ENCODE measurements at regions not wholly inside any gene's neighbourhood (a gene's known extent, or its start where the extent isn't known, plus 50 kb on each side); places are given as distances from the start of the nearest gene placed in this dataset.
"Not testable (repeated sequence)": the region's sequence is repeated elsewhere in the genome, so short reads cannot be mapped to it uniquely, and the experiment has no call there.

DNA sequence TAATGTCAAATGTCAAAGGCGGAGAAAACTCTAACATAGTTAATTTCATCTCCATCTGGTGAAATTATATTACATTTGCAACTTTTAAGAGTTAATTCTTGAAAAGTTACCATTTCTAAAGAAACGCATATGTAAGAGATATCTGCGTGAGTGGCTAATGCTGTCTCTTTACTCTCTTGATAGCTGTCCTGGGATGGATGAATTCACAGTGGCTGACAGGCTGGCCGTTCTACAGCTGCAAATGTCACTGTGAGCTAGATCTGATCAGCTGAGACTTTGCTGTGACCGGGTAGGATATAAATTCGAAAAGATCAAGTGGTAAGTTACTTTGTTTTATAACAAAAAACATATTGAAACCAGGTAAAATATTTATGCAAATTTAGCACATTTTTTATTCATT, 557.1 kb upstream of the DDX18 start:
- DNase-seq: no peak

GRCh38 chr2:117269574-117269973, 544.9 kb upstream of the DDX18 start:
- no peak for DNase-seq

- no peak for DNase-seq
These were observed 542.9 kb upstream of the DDX18 start for GRCh38 chr2:117271631-117272030.

- DNase-seq: no peak
These were observed 541.4 kb upstream of the DDX18 start for GRCh38 chr2:117273009-117273671.

DNA sequence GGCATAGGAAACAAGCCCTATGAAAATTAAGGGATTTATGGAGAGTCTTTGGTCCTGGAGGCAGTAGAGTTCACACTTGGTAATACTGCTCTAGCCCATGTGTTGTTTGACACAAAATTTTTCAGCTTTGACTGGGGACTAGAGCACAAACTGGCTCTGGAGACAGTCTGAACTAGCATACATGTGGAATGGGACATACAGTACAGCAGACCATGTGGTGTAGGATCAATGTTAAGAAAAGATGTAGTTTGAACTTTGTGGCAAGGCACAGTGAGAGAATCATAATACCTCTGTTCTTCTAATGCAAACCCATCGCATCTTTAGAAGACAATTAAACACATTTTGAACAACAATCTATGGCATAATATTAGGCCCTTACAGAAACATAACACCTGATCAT, 521.5 kb upstream of the DDX18 start:
- no peak for DNase-seq

- DNase-seq: no peak
These were observed 515.0 kb upstream of the DDX18 start for GRCh38 chr2:117299451-117299850.

- no peak for DNase-seq
These were observed 505.4 kb upstream of the DDX18 start for GRCh38 chr2:117308861-117309770.

GRCh38 chr2:117321816-117322215, 492.7 kb upstream of the DDX18 start:
- no peak for DNase-seq

- DNase-seq: no peak
These were observed 491.2 kb upstream of the DDX18 start for GRCh38 chr2:117323331-117323730.

- DNase-seq: no peak
These were observed 483.9 kb upstream of the DDX18 start for GRCh38 chr2:117330641-117331040.

GRCh38 chr2:117335967-117336366, 478.5 kb upstream of the DDX18 start:
- DNase-seq: no peak

DNA sequence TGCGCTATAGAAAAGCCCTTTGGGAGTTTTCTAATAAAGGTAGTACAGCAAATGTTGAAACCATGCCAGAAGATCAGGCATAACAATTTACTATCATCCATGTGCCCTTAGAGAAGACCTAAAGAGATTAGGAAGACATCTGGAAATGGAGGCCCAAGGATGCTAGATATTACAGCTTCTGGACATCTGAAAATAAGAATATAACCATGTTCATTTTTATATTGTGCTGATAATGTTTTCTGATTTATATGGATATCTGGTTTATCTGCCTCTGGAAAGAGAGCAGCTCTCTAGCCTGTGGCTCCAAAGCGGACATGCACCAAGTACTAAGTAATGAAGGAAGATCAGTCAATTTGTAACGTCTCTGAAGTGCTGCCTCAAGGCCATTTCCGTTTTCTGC, 478.0 kb upstream of the DDX18 start:
- DNase-seq: no peak

DNA sequence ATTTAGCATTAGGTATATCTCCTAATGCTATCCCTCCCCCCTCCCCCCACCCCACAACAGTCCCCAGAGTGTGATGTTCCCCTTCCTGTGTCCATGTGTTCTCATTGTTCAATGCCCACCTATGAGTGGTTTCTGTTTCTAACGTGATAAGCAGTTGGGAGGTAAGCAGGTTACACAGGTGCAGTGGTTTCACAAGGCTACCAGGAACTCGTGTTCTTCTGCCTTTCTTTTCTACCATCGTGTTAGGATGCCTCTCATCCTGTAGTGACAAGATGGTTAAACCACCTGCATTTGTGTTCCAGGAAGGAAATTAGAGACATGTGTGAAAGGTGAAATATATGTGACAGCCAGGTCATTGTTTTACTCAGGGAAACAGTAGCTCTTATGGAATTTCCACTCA, 476.5 kb upstream of the DDX18 start:
- not testable (repeated sequence) for DNase-seq

DNA sequence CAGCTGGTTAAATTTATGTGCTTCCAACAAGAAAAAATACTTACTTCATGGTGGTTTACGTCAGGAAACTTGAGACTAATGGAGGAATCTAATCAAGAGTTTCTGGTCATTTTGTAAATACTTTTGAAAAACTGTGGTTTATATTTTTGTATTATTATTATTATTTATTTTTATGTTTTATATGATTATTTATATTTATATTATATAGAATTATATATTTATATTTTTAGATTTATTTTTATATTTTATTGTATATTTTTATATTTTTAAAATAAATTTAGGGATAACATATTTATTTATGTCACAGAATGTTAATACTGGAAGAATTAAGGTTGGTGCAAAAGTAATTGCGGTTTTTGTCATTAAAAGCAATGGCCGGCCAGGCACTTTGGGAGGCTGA, 474.5 kb upstream of the DDX18 start:
- no peak for DNase-seq

GRCh38 chr2:117341690-117342089, 472.8 kb upstream of the DDX18 start:
- DNase-seq: no peak

- no peak for DNase-seq
These were observed 472.1 kb upstream of the DDX18 start for GRCh38 chr2:117342415-117342814.

DNA sequence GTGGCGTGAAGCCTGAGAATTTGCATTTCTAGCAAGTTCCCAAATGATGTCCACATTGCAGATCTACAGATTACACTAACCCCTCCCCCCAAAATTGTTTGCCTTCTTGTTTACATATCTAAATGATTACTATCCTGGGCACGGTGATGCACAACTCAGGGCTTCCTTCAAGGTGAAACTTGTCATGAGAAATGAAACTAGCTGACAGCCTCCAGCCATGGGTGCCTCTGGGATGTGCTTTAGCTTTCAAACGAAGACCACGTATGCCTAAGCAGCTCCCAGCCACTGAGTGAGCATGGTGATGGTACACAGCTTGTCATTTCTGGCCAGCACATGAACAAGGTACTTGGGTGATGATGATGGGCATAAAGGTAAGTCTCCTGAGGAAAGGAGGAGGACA, 464.8 kb upstream of the DDX18 start:
- DNase-seq: no peak

DNA sequence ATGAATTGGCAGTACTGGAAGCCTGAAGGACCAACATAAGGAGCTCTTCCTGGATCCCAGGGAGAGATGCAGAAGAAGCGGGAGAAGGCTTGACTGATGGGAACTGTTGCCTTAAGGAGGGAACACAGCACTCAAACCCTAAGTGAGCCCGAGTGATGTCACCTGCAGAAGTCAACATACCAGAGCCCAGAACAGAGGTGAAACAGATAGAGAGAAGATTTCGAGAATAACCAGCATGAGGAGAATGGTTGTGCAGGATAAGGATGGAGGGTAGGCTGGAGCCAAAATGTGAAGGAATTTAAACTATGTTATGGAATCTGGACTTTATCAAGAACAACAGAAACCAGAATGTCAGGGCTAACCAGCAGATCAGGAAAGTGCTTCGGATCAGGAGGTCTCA, 463.1 kb upstream of the DDX18 start:
- no peak for DNase-seq

DNA sequence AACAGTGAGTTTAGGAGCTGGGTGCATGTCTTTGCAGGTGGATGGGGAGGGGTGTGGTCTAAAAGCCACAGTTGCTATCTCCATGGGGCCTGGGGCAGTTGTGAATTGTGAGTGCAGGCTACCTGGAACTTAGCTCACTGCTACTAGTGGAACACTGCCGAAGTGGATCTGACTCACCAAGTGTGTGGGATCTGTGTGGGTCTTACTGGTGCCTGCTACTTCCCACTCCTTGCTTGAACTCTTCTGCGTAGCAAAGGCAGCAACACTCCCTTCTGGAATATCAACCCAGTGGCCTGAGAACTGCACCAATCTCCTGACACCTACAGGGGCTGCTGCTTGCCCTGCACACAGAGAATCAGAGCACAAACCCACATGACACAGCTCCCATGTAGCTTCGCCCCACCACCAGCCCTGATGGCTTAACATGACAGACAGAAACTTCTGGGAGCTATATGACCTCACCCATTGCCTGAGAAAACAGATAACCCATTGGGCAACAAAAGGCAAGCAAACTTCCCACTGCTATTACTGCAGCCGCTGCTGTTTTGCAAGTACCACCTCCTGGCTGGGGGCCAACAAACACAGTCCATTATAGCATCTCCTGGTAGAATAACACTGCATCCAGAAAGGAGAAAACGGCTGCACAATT, 455.1 kb upstream of the DDX18 start:
- no peak for DNase-seq

- no peak for DNase-seq
These were observed 453.9 kb upstream of the DDX18 start for GRCh38 chr2:117360586-117360985.

- no peak for DNase-seq
These were observed 435.8 kb upstream of the DDX18 start for GRCh38 chr2:117378653-117379052.

GRCh38 chr2:117379928-117380327, 434.6 kb upstream of the DDX18 start:
- no peak for DNase-seq

- DNase-seq: not testable (repeated sequence)
These were observed 430.5 kb upstream of the DDX18 start for GRCh38 chr2:117383997-117384396.

DNA sequence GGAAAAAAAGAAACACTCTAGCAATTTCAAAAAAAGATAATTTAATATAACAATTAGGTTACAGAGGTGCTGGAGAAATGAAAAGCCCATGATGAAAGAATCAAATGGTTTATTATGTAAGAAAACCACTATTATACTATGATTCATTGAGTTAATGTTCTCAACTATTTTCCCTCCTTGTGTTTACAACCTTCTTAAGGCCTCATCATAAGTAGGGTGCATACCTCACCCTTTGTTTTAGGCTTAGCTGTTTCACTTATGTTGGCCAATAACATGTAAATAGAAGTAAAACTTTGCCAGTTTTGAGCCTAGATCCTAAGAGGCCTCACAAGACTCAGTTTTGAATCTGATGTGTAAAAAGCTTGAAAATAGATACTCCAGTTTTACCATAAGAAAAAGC, 418.3 kb upstream of the DDX18 start:
- DNase-seq: no peak
